GM19463 (cell line): ENCODE measurements at regions not wholly inside any gene's neighbourhood (a gene's known extent, or its start where the extent isn't known, plus 50 kb on each side); places are given as distances from the start of the nearest gene placed in this dataset.

Source experiments
- ATAC-seq: cut with Tn5 transposase; IDR thresholded peaks from one replicate; pipeline ENCODE4 v1.9.1; 2021; ENCODE audit warnings: mild to moderate bottlenecking, moderate library complexity; ENCODE audit not compliant: unreplicated experiment

- ATAC-seq, result no peak
Measured at GRCh38 chr12:28104903-28105864, 85.1 kb upstream of the CCDC91 start.

GRCh38 chr12:28107679-28108078, 82.6 kb upstream of the CCDC91 start:
- ATAC-seq, result no peak

GRCh38 chr12:28108599-28108998, 81.7 kb upstream of the CCDC91 start:
- no peak for ATAC-seq

GRCh38 chr12:28110329-28110728, 79.9 kb upstream of the CCDC91 start:
- ATAC-seq, result no peak

- no peak for ATAC-seq
Measured at GRCh38 chr12:28114488-28114887, 75.8 kb upstream of the CCDC91 start.

- no peak for ATAC-seq
Measured at GRCh38 chr12:28121433-28121832, 68.8 kb upstream of the CCDC91 start.

GRCh38 chr12:28121899-28122655, 68.2 kb upstream of the CCDC91 start:
- ATAC-seq, result no peak

GRCh38 chr12:28122756-28123155, 67.5 kb upstream of the CCDC91 start:
- ATAC-seq, result no peak

- ATAC-seq, result no peak
Measured at GRCh38 chr12:28127455-28127854, 62.8 kb upstream of the CCDC91 start.

- no peak for ATAC-seq
Measured at GRCh38 chr12:28129031-28129430, 61.2 kb upstream of the CCDC91 start.

GRCh38 chr12:28130234-28130624, 60.0 kb upstream of the CCDC91 start:
- no peak for ATAC-seq

- no peak for ATAC-seq
Measured at GRCh38 chr12:28130625-28131598, 59.3 kb upstream of the CCDC91 start.

GRCh38 chr12:28132398-28132797, 57.9 kb upstream of the CCDC91 start:
- no peak for ATAC-seq

- no peak for ATAC-seq
Measured at GRCh38 chr12:28135801-28136439, 54.3 kb upstream of the CCDC91 start.

GRCh38 chr12:28137414-28137813, 52.8 kb upstream of the CCDC91 start:
- ATAC-seq, result no peak

- no peak for ATAC-seq
Measured at GRCh38 chr12:28140404-28140803, 49.9 kb upstream of the CCDC91 start.
